Gastrocnemius medialis (tissue), 4 donors: ENCODE measurements at regions not wholly inside any gene's neighbourhood (a gene's known extent, or its start where the extent isn't known, plus 50 kb on each side); places are given as distances from the start of the nearest gene placed in this dataset.

Experiments
- CTCF ChIP-seq, 5 experiments: fragments of 450-650 bp in 3 of 5; fragments of 200-600 bp in 2 of 5; sonication (generic) in 2 of 5; IDR thresholded peaks in 4 of 5; conservative IDR thresholded peaks in 1 of 5; 1 replicate in 4 of 5; 2 replicates in 1 of 5; pipeline ENCODE4 v1.5.1; 2016 to 2019; ENCODE audit warnings: antibody characterized with exemption in 5 of 5, mild to moderate bottlenecking in 3 of 5, moderate library complexity in 3 of 5
- POLR2A ChIP-seq, 2 donors: fragments of 450-650 bp; IDR thresholded peaks; one replicate each; pipeline ENCODE4 v1.6.1; 2017; ENCODE audit warnings: antibody characterized with exemption in 2 of 2, mild to moderate bottlenecking in 2 of 2, moderate library complexity in 2 of 2

DNA sequence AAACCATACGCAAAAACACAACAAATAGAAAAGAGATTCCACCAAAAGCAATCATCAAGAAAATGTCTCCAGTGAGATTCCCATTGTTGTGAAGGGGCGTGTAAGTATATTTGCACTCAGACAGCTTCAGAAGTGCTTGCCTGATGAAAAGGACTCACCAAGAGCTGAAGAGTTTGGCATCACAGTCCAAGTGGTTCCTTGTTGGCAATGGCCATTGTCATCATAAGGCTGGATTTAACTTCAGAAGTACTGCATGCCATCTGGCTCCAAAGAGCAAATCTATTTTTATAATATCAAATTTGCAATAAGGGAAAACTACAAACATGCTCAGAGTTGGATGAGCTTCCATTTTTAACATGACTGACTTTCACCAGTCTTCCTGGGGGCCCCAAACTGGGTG is 505.3 kb upstream of the NR2F2 start:
- TF ChIP-seq CTCF (IDR thresholded peaks at IDR 0.05 in 4 of 5, conservative IDR thresholded peaks at IDR 0.05 in 1 of 5): no peak
- no peak for TF ChIP-seq POLR2A (IDR thresholded peaks at IDR 0.05)
